Keratinocyte (primary cell): ENCODE measurements at regions not wholly inside any gene's neighbourhood (a gene's known extent, or its start where the extent isn't known, plus 50 kb on each side); places are given as distances from the start of the nearest gene placed in this dataset.

ENCODE experiments used
- DNase-seq: peaks from one replicate; pipeline ENCODE4 v3.0.0-alpha.2; 2011; ENCODE audit warnings: low read depth, missing footprints, low spot score
- FAIRE-seq: peaks from 2 replicates; lab custom pipeline; 2011; peaks lifted over from hg19 to GRCh38; lab: Jason Lieb, UNC
- H2AFZ ChIP-seq: 2 replicates; pipeline ENCODE4 v1.6.0; 2012; ENCODE audit warnings: low read length, control low read depth, inconsistent platforms; ENCODE audit not compliant: control insufficient read depth
- H3K27ac ChIP-seq: 2 replicates; pipeline ENCODE4 v1.5.1; 2011; ENCODE audit warnings: low read length; ENCODE audit not compliant: control insufficient read depth, insufficient read depth
- H3K27me3 ChIP-seq: 3 replicates; pipeline ENCODE4 v1.6.0; 2011; ENCODE audit warnings: low read length; ENCODE audit not compliant: control insufficient read depth, insufficient read depth; ENCODE audit errors: extremely low read depth
- H3K36me3 ChIP-seq, 2 experiments: 2 replicates in 1 of 2; 3 replicates in 1 of 2; pipeline ENCODE4 v1.5.1; 2011; ENCODE audit warnings: low read length in 2 of 2, mild to moderate bottlenecking in 1 of 2; ENCODE audit not compliant: control insufficient read depth in 2 of 2, insufficient read depth in 2 of 2; ENCODE audit errors: extremely low read depth in 1 of 2
- H3K4me1 ChIP-seq: 3 replicates; pipeline ENCODE4 v1.5.1; 2011; ENCODE audit warnings: low read length; ENCODE audit not compliant: control insufficient read depth, insufficient read depth; ENCODE audit errors: extremely low read depth
- H3K4me2 ChIP-seq: 3 replicates; pipeline ENCODE4 v1.6.0; 2011; ENCODE audit warnings: low read depth, low read length; ENCODE audit not compliant: control insufficient read depth, insufficient read depth; ENCODE audit errors: extremely low read depth
- H3K4me3 ChIP-seq, 3 experiments: fragments of 200-600 bp in 1 of 3; sonication (generic) in 1 of 3; 2 replicates in 2 of 3; 3 replicates in 1 of 3; pipeline ENCODE4 v1.5.1; 2011 to 2016; ENCODE audit warnings: low read length in 3 of 3, mild to moderate bottlenecking in 3 of 3, control low read depth in 2 of 3, inconsistent platforms in 1 of 3, low read depth in 1 of 3, mixed read lengths in 1 of 3, mixed run types in 1 of 3, moderate library complexity in 1 of 3; ENCODE audit not compliant: control insufficient read depth in 2 of 3, insufficient read depth in 2 of 3; ENCODE audit errors: extremely low read depth in 1 of 3
- H3K79me2 ChIP-seq: 2 replicates; pipeline ENCODE4 v1.6.0; 2012; ENCODE audit warnings: low read length; ENCODE audit not compliant: control insufficient read depth, insufficient read depth
- H3K9ac ChIP-seq: 3 replicates; pipeline ENCODE4 v1.6.0; 2011; ENCODE audit warnings: low read length; ENCODE audit not compliant: control insufficient read depth, insufficient read depth; ENCODE audit errors: extremely low read depth
- H3K9me1 ChIP-seq: 3 replicates; pipeline ENCODE4 v1.6.0; 2011; ENCODE audit warnings: low read length; ENCODE audit not compliant: control insufficient read depth, insufficient read depth; ENCODE audit errors: extremely low read depth
- H3K9me3 ChIP-seq: 2 replicates; pipeline ENCODE4 v1.5.1; 2012; ENCODE audit warnings: low read depth, low read length; ENCODE audit not compliant: control insufficient read depth
- H4K20me1 ChIP-seq: 3 replicates; pipeline ENCODE4 v1.6.0; 2011; ENCODE audit warnings: low read length; ENCODE audit not compliant: control insufficient read depth, insufficient read depth; ENCODE audit errors: extremely low read depth
- CTCF ChIP-seq, 3 experiments: IDR thresholded peaks in 1 of 3; conservative IDR thresholded peaks in 1 of 3; optimal IDR thresholded peaks in 1 of 3; 2 replicates in 2 of 3; 3 replicates in 1 of 3; pipeline versions ENCODE3 to v1.5.1; 2011; ENCODE audit warnings: low read length in 3 of 3, mild to moderate bottlenecking in 3 of 3, moderate library complexity in 2 of 3, control low read depth in 1 of 3, inconsistent platforms in 1 of 3; ENCODE audit not compliant: insufficient read depth in 2 of 3; ENCODE audit errors: extremely low read depth in 1 of 3
- EZH2 ChIP-seq: IDR thresholded peaks from one replicate; pipeline ENCODE4 v1.6.1; 2012; ENCODE audit warnings: inconsistent platforms, mild to moderate bottlenecking, low read length, moderate library complexity
- dilution Hi-C: fragments of 300-500 bp; cut with MboI; formaldehyde crosslinking; loops from one replicate; pipeline ENCODE4 v1.7.0; 2020; ENCODE audit warnings: low sequenced_read_pairs; ENCODE audit not compliant: extremely low pct_ligation_motif_present

GRCh38 chr1:68811806-68812205 lies 314.9 kb upstream of the DEPDC1 start:
- Histone ChIP-seq H3K27ac (no peak overlapping the region), H3K4me1 (peaks cover 6% of the 10 kb centered on the region), H2AFZ (no peak overlapping the region), H3K4me2 (no peak overlapping the region), H3K9me1 (no peaks in the 10 kb centered on the region), H3K4me3 (no peak overlapping the region), H4K20me1 (no peaks in the 10 kb centered on the region), H3K27me3 (peaks cover 3% of the 10 kb centered on the region), H3K79me2 (no peaks in the 10 kb centered on the region), H3K9ac (no peak overlapping the region), H3K9me3 (no peaks in the 10 kb centered on the region), H3K36me3 (no peaks in the 10 kb centered on the region)
- peak; percentile 26 for FAIRE-seq
- no peak for TF ChIP-seq CTCF (optimal IDR thresholded peaks at IDR 0.05 in 1 of 3, IDR thresholded peaks at IDR 0.05 in 1 of 3, conservative IDR thresholded peaks at IDR 0.05 in 1 of 3; ENCODE audit: extremely low read depth in 1 of 3, insufficient read depth in 2 of 3, low read length in 3 of 3)
- TF ChIP-seq EZH2: no peak
- no peak for DNase-seq
- dilution Hi-C loops: no loop called here

- Histone ChIP-seq H3K9ac (no peak overlapping the region), H3K9me3 (no peaks in the 10 kb centered on the region), H3K9me1 (no peaks in the 10 kb centered on the region), H3K4me1 (peaks cover 6% of the 10 kb centered on the region), H3K27ac (no peak overlapping the region), H4K20me1 (no peaks in the 10 kb centered on the region), H2AFZ (no peak overlapping the region), H3K79me2 (no peaks in the 10 kb centered on the region), H3K27me3 (peaks cover 3% of the 10 kb centered on the region), H3K36me3 (no peaks in the 10 kb centered on the region), H3K4me2 (no peak overlapping the region), H3K4me3 (no peak overlapping the region)
- dilution Hi-C loops: no loop called here
- DNase-seq (no peak), FAIRE-seq (no peak)
- no peak for TF ChIP-seq EZH2
- no peak for TF ChIP-seq CTCF (optimal IDR thresholded peaks at IDR 0.05 in 1 of 3, IDR thresholded peaks at IDR 0.05 in 1 of 3, conservative IDR thresholded peaks at IDR 0.05 in 1 of 3; ENCODE audit: extremely low read depth in 1 of 3, insufficient read depth in 2 of 3, low read length in 3 of 3)
These were observed 315.5 kb upstream of the DEPDC1 start for GRCh38 chr1:68812333-68812732.
